Right lobe of liver (tissue), 6 donors: ENCODE measurements at regions not wholly inside any gene's neighbourhood (a gene's known extent, or its start where the extent isn't known, plus 50 kb on each side); places are given as distances from the start of the nearest gene placed in this dataset.

Experiments used
- ATAC-seq, 4 donors: fragments of 200-7000 bp; cut with Tn5 transposase; one replicate each; pipeline ENCODE4 v1.9.1; 2020; ENCODE audit warnings: mild to moderate bottlenecking in 4 of 4, moderate library complexity in 4 of 4
- DNase-seq, 3 donors: peaks; one replicate each; pipeline ENCODE4 v3.0.0-alpha.2; 2020
- H3K27ac ChIP-seq, 3 donors: fragments of 200-600 bp; one replicate each; pipeline ENCODE4 v1.8.0; 2022
- H3K27me3 ChIP-seq, 2 donors: fragments of 200-600 bp; one replicate each; pipeline ENCODE4 v1.8.0; 2022
- H3K36me3 ChIP-seq, 4 donors: fragments of 200-600 bp; sonication (generic) in 1 of 4; one replicate each; pipeline versions ENCODE4 v1.5.1 to v1.8.0; 2017 to 2022; ENCODE audit warnings: control low read depth in 1 of 4
- H3K4me1 ChIP-seq, 4 donors: fragments of 200-600 bp; sonication (generic) in 1 of 4; one replicate each; pipeline versions ENCODE4 v1.5.1 to v1.8.0; 2017 to 2022; ENCODE audit warnings: control low read depth in 1 of 4
- H3K4me3 ChIP-seq, 3 donors: fragments of 200-600 bp; one replicate each; pipeline ENCODE4 v1.8.0; 2022
- H3K9me3 ChIP-seq, 4 donors: fragments of 200-600 bp; sonication (generic) in 1 of 4; one replicate each; pipeline versions ENCODE4 v1.5.1 to v1.8.0; 2017 to 2022; ENCODE audit warnings: control low read depth in 1 of 4
- POLR2A ChIP-seq: fragments of 450-650 bp; IDR thresholded peaks from one replicate; pipeline ENCODE4 v1.6.1; 2017; ENCODE audit warnings: antibody characterized with exemption, mild to moderate bottlenecking
- WGBS: methylation state at CpG from one replicate; pipeline ENCODE4 v1.1.6; 2018; ENCODE audit warnings: low coverage, low lambda C conversion rate; ENCODE audit not compliant: insufficient coverage; ENCODE audit errors: missing lambda C conversion rate; 5-methylcytosine and 5-hydroxymethylcytosine counted together
- intact Hi-C, 2 donors: fragments of 100-400 bp; cut with DNase I; formaldehyde crosslinking; loops; one replicate each; pipeline versions ENCODE4 v1.11.2 to v1.14.1; 2022
- TF ChIP-seq, protein P1 (sequence below), 4 donors: fragments of 200-600 bp in 3 of 4; fragments of 450-650 bp in 1 of 4; IDR thresholded peaks; one replicate each; pipeline versions ENCODE4 v1.5.1 to v1.8.0; 2016 to 2022; ENCODE audit warnings: antibody characterized with exemption in 4 of 4, mild to moderate bottlenecking in 2 of 4
- donor health status: DM: no; HTN: yes; CAD: no.
- donor health status: DM: no; HTN: no; CAD: no.
- donor health status: DM: no; HTN: no; CAD: no.
- donor health status: DM: no; HTN: yes; CAD: no.
- donor health status: DM: no; HTN: yes; CAD: no.

DNA sequence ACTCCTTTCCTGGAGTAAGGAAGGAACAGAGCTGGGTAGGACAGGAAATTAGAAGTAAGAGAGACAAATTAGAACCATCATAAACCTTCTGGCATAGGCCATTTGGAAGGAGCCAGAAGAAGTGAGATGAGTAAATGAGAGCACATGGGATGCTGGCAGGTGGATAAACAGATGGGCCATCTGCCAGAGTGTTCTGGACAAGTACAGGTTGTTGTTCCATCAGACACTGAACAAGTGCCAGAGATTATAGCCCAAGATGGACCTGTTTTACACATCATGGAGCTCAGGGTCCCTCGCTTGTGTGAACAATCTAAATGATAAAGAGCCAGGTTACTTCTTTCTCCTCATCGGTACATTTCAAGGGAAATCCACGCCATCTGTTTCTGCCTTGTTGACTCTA lies 200.3 kb downstream of the HHIPL2 start:
- no peak for ATAC-seq

DNA sequence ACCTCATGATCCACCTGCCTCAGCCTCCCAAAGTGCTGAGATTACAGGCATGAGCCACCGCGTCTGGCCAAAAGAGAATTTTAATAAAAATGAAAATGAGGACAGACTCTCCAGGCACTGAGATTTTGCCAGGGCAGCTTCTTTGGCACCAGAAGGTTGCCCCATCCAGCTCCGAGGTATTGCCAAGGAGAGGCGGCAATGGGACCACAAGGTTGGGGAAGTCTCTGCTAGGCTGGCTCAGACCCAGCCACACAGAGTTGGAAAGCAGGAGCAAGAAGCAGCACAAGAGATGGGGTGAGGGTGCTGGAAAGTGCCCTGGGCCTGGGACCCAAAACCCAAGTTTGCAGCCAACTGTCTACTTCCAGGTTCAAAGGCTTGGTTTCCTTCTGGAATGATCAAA lies 200.9 kb downstream of the HHIPL2 start:
- ATAC-seq, result no peak
- DNase-seq, result no peak
- 100% methylated on average over 4 of the region's 4 CpGs for WGBS
- no peak overlapping the region for H3K27ac ChIP-seq
- H3K4me1 ChIP-seq, result no peaks in the 10 kb centered on the region
- H3K4me3 ChIP-seq, result no peak overlapping the region
- intact Hi-C loops, result no loop called here
- no peaks in the 10 kb centered on the region for H3K9me3 ChIP-seq
- no peaks in the 10 kb centered on the region for H3K27me3 ChIP-seq
- TF ChIP-seq, protein P1, sequence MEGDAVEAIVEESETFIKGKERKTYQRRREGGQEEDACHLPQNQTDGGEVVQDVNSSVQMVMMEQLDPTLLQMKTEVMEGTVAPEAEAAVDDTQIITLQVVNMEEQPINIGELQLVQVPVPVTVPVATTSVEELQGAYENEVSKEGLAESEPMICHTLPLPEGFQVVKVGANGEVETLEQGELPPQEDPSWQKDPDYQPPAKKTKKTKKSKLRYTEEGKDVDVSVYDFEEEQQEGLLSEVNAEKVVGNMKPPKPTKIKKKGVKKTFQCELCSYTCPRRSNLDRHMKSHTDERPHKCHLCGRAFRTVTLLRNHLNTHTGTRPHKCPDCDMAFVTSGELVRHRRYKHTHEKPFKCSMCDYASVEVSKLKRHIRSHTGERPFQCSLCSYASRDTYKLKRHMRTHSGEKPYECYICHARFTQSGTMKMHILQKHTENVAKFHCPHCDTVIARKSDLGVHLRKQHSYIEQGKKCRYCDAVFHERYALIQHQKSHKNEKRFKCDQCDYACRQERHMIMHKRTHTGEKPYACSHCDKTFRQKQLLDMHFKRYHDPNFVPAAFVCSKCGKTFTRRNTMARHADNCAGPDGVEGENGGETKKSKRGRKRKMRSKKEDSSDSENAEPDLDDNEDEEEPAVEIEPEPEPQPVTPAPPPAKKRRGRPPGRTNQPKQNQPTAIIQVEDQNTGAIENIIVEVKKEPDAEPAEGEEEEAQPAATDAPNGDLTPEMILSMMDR (IDR thresholded peaks at IDR 0.05), result no peak
- TF ChIP-seq POLR2A, result no peak
- no peaks in the 10 kb centered on the region for H3K36me3 ChIP-seq

More for the DNA sequence above, 200.3 kb downstream of the HHIPL2 start:
- 90% methylated on average over 2 of the region's 3 CpGs for WGBS
- no peaks in the 10 kb centered on the region for H3K36me3 ChIP-seq
- H3K4me3 ChIP-seq, result no peak overlapping the region
- DNase-seq, result no peak
- H3K27ac ChIP-seq, result no peak overlapping the region
- intact Hi-C loops, result no loop called here
- no peaks in the 10 kb centered on the region for H3K4me1 ChIP-seq
- no peaks in the 10 kb centered on the region for H3K27me3 ChIP-seq
- TF ChIP-seq POLR2A, result no peak
- TF ChIP-seq, protein P1 (IDR thresholded peaks at IDR 0.05), result no peak
- H3K9me3 ChIP-seq, result no peaks in the 10 kb centered on the region

DNA sequence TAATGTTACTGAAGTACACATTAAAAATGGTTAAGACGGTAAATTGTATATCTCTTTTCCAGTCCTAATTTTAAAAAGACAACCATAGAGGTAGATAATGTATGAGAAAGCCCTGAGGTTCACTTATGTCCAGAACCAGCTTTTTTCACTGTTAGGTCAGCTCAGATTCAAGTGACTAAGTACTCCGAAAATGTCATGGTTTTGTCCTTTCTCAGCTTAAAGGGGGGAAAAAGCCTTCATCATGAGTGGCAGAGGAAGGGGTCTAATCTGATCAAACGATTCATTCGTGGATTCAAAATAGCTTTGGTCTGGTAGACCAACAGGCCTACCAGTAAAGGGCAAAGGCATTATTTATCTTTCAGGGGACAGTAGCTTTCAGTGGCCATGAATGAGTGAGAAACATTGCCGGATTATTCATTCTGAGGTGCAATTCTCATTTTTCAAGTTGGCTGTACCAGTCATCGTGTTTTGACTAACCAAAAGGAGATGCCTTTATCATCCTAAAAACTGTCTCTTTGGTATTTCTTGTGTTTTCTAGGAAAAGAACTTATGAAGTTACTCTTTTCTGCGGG lies 208.4 kb downstream of the HHIPL2 start:
- Histone ChIP-seq H3K27ac (no peak overlapping the region), H3K9me3 (no peaks in the 10 kb centered on the region), H3K4me1 (no peaks in the 10 kb centered on the region), H3K4me3 (no peak overlapping the region), H3K27me3 (no peaks in the 10 kb centered on the region), H3K36me3 (no peaks in the 10 kb centered on the region)
- ATAC-seq (no peak), DNase-seq (no peak)
- intact Hi-C loops, result no loop called here
- 47% methylated on average over 7 of the region's 7 CpGs for WGBS
- TF ChIP-seq, protein P1 (IDR thresholded peaks at IDR 0.05), result no peak
- no peak for TF ChIP-seq POLR2A

DNA sequence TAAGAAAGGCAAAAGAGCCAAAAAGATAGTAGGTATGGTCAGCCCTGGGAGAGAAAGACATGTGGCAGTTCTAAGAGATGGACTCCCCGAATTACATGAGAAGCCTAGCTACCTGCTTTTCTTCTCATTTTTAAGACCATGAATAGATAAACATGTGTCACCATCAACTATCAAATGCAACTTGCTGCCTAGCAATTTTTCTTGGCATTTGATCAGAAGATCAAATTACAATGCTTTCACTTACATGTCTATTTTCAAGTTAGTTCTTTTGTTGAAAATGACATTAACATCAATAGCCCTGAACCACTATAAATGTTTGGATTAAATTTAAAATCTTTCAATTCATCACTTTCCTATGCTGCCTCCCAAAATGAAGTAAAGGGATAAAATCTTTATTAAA lies 212.3 kb downstream of the HHIPL2 start:
- WGBS, result 60% methylated on average over 1 of the region's 1 CpG
- DNase-seq (no peak), ATAC-seq (no peak)
- Histone ChIP-seq H3K9me3 (no peaks in the 10 kb centered on the region), H3K36me3 (no peaks in the 10 kb centered on the region), H3K27me3 (no peaks in the 10 kb centered on the region), H3K4me3 (no peak overlapping the region), H3K4me1 (no peaks in the 10 kb centered on the region), H3K27ac (no peak overlapping the region)
- TF ChIP-seq POLR2A, result no peak
- TF ChIP-seq, protein P1 (IDR thresholded peaks at IDR 0.05), result no peak
- intact Hi-C loops, result no loop called here
